SK-N-SH treated with all-trans-retinoic acid at 6 μM for 48 hours (cell line): ENCODE measurements at regions not wholly inside any gene's neighbourhood (a gene's known extent, or its start where the extent isn't known, plus 50 kb on each side); places are given as distances from the start of the nearest gene placed in this dataset.

ENCODE experiments used
- ARNTL ChIP-seq: fragments of 450-650 bp; formaldehyde crosslinking; IDR thresholded peaks from 2 replicates; pipeline ENCODE4 v1.5.0; 2020; ENCODE audit warnings: low read depth, mild to moderate bottlenecking, moderate library complexity, borderline replicate concordance
- RARB ChIP-seq: fragments of 250-450 bp; sonication (Bioruptor Pico); IDR thresholded peaks from 2 replicates; pipeline ENCODE4 v1.8.0; 2021; ENCODE audit warnings: mild to moderate bottlenecking, moderate library complexity
- TCF4 ChIP-seq: fragments of 250-450 bp; sonication (Bioruptor Pico); IDR thresholded peaks from 2 replicates; pipeline ENCODE4 v1.8.0; 2021; ENCODE audit warnings: mild to moderate bottlenecking, moderate library complexity, borderline replicate concordance
- ZFP30 ChIP-seq: fragments of 450-650 bp; formaldehyde crosslinking; IDR thresholded peaks from 2 replicates; pipeline ENCODE4 v1.5.0; 2022; ENCODE audit warnings: mild to moderate bottlenecking, moderate library complexity
- ZNF8 ChIP-seq: fragments of 450-650 bp; formaldehyde crosslinking; IDR thresholded peaks from 2 replicates; pipeline ENCODE4 v1.5.0; 2020; ENCODE audit warnings: mild to moderate bottlenecking, moderate library complexity
- TF ChIP-seq, protein P1 (sequence below): fragments of 250-450 bp; sonication (Bioruptor Pico); IDR thresholded peaks from 2 replicates; pipeline ENCODE4 v1.5.0; 2020; ENCODE audit warnings: mild to moderate bottlenecking, moderate library complexity

DNA sequence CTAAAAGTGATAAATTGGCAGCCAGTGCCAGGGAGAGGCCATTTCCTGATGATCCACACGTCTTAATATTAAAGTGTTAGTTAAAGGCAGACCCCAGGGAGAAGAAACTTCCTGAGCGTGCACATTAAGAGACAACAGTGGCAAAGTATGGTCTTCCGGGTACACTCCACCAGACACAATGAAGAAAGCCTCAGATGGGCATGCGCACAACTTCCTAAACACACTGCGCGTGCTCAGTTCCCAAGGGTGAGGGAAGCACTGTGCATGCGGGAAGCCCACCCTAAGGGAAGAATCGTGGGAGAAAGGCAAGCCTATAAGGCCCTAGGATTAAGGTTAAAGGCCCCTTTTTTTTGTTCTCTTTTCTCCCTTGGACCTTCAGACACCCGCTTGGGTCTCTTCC, 140.7 kb upstream of the CDKN3 start:
- no peak for TF ChIP-seq RARB (CRISPR knock-in tag)
- no peak for TF ChIP-seq ARNTL
- TF ChIP-seq, protein P1, sequence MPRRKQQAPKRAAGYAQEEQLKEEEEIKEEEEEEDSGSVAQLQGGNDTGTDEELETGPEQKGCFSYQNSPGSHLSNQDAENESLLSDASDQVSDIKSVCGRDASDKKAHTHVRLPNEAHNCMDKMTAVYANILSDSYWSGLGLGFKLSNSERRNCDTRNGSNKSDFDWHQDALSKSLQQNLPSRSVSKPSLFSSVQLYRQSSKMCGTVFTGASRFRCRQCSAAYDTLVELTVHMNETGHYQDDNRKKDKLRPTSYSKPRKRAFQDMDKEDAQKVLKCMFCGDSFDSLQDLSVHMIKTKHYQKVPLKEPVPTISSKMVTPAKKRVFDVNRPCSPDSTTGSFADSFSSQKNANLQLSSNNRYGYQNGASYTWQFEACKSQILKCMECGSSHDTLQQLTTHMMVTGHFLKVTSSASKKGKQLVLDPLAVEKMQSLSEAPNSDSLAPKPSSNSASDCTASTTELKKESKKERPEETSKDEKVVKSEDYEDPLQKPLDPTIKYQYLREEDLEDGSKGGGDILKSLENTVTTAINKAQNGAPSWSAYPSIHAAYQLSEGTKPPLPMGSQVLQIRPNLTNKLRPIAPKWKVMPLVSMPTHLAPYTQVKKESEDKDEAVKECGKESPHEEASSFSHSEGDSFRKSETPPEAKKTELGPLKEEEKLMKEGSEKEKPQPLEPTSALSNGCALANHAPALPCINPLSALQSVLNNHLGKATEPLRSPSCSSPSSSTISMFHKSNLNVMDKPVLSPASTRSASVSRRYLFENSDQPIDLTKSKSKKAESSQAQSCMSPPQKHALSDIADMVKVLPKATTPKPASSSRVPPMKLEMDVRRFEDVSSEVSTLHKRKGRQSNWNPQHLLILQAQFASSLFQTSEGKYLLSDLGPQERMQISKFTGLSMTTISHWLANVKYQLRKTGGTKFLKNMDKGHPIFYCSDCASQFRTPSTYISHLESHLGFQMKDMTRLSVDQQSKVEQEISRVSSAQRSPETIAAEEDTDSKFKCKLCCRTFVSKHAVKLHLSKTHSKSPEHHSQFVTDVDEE (CRISPR knock-in tag), result no peak
- no peak for TF ChIP-seq ZFP30 (CRISPR knock-in tag)
- no peak for TF ChIP-seq TCF4 (CRISPR knock-in tag)
- no peak for TF ChIP-seq ZNF8 (CRISPR knock-in tag)
